Neural progenitor cell (in vitro differentiated cells): ENCODE measurements at regions not wholly inside any gene's neighbourhood (a gene's known extent, or its start where the extent isn't known, plus 50 kb on each side); places are given as distances from the start of the nearest gene placed in this dataset.

ENCODE experiments used
- EZH2phosphoT487 ChIP-seq: fragments of 200-600 bp; sonication (generic); IDR thresholded peaks from 2 replicates; pipeline ENCODE4 v1.6.1; 2017; ENCODE audit warnings: antibody characterized with exemption
- TF ChIP-seq, protein P1 (sequence below): fragments of 200-600 bp; sonication (generic); IDR thresholded peaks from 2 replicates; pipeline ENCODE4 v1.5.1; 2017; ENCODE audit warnings: antibody characterized with exemption, mild to moderate bottlenecking

GRCh38 chr12:23423796-23424195 is 525.7 kb downstream of the SOX5 start:
- TF ChIP-seq, protein P1, sequence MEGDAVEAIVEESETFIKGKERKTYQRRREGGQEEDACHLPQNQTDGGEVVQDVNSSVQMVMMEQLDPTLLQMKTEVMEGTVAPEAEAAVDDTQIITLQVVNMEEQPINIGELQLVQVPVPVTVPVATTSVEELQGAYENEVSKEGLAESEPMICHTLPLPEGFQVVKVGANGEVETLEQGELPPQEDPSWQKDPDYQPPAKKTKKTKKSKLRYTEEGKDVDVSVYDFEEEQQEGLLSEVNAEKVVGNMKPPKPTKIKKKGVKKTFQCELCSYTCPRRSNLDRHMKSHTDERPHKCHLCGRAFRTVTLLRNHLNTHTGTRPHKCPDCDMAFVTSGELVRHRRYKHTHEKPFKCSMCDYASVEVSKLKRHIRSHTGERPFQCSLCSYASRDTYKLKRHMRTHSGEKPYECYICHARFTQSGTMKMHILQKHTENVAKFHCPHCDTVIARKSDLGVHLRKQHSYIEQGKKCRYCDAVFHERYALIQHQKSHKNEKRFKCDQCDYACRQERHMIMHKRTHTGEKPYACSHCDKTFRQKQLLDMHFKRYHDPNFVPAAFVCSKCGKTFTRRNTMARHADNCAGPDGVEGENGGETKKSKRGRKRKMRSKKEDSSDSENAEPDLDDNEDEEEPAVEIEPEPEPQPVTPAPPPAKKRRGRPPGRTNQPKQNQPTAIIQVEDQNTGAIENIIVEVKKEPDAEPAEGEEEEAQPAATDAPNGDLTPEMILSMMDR: no peak
- no peak for TF ChIP-seq EZH2phosphoT487
